H1 (cell line): ENCODE measurements at regions not wholly inside any gene's neighbourhood (a gene's known extent, or its start where the extent isn't known, plus 50 kb on each side); places are given as distances from the start of the nearest gene placed in this dataset.

ENCODE experiments used
- CREB1 ChIP-seq: IDR thresholded peaks from 2 replicates; pipeline ENCODE4 v1.6.1; 2012; ENCODE audit warnings: inconsistent platforms
- TCF12 ChIP-seq: IDR thresholded peaks from 2 replicates; pipeline ENCODE4 v1.6.1; 2011; ENCODE audit warnings: low read depth, mild to moderate bottlenecking, low read length
- TF ChIP-seq, protein P1 (sequence below), 3 experiments: IDR thresholded peaks; 1 replicate in 2 of 3; 2 replicates in 1 of 3; pipeline versions ENCODE4 v1.5.1 to v1.6.1; 2011; ENCODE audit warnings: low read length in 3 of 3, mild to moderate bottlenecking in 3 of 3, inconsistent platforms in 2 of 3, low read depth in 1 of 3, moderate library complexity in 1 of 3; ENCODE audit not compliant: insufficient read depth in 1 of 3; ENCODE audit errors: control extremely low read depth in 1 of 3

DNA sequence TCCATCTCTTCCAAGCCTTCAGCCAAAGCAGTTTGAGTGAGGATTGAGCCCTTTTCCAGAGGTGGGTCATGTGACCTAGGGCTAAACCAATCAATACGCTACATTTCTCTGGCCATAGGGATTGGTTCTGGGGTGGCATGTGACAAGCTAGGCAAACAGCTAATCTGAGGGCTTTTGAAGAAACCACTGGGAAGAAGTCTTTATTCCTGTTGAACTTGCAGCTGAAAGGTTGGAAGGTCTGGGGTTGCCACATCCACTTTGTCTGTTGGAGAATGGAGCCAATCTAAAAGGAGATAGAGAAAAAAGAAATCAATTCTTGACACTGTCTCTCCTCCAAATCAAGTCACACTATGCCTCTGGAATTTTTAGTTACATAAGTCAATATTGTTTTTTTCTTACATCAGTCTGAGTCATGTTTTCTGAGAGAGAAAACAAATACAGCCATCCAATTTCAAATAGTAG lies 637.8 kb upstream of the WWC1 start:
- TF ChIP-seq, protein P1, sequence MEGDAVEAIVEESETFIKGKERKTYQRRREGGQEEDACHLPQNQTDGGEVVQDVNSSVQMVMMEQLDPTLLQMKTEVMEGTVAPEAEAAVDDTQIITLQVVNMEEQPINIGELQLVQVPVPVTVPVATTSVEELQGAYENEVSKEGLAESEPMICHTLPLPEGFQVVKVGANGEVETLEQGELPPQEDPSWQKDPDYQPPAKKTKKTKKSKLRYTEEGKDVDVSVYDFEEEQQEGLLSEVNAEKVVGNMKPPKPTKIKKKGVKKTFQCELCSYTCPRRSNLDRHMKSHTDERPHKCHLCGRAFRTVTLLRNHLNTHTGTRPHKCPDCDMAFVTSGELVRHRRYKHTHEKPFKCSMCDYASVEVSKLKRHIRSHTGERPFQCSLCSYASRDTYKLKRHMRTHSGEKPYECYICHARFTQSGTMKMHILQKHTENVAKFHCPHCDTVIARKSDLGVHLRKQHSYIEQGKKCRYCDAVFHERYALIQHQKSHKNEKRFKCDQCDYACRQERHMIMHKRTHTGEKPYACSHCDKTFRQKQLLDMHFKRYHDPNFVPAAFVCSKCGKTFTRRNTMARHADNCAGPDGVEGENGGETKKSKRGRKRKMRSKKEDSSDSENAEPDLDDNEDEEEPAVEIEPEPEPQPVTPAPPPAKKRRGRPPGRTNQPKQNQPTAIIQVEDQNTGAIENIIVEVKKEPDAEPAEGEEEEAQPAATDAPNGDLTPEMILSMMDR (IDR thresholded peaks at IDR 0.05; ENCODE audit: control extremely low read depth in 1 of 3, insufficient read depth in 1 of 3, low read depth in 1 of 3, low read length in 3 of 3), result no peak
- TF ChIP-seq TCF12 (no peak), CREB1 (no peak)
